Upper lobe of right lung (tissue), 1 donor: ENCODE measurements at regions not wholly inside any gene's neighbourhood (a gene's known extent, or its start where the extent isn't known, plus 50 kb on each side); places are given as distances from the start of the nearest gene placed in this dataset.

Source experiments
- ATAC-seq: fragments of 200-7000 bp; cut with Tn5 transposase; one replicate; pipeline ENCODE4 v1.9.1; 2020; ENCODE audit warnings: mild to moderate bottlenecking, moderate library complexity
- DNase-seq: peaks from one replicate; pipeline ENCODE4 v3.0.0-alpha.2; 2020
- H3K27ac ChIP-seq: fragments of 200-600 bp; one replicate; pipeline ENCODE4 v1.8.0; 2022
- H3K27me3 ChIP-seq: fragments of 200-600 bp; one replicate; pipeline ENCODE4 v1.8.0; 2022; ENCODE audit warnings: mild to moderate bottlenecking
- H3K36me3 ChIP-seq: fragments of 200-600 bp; one replicate; pipeline ENCODE4 v1.8.0; 2022
- H3K4me1 ChIP-seq: fragments of 200-600 bp; one replicate; pipeline ENCODE4 v1.8.0; 2022
- H3K4me3 ChIP-seq: fragments of 200-600 bp; one replicate; pipeline ENCODE4 v1.8.0; 2022; ENCODE audit warnings: mild to moderate bottlenecking
- H3K9me3 ChIP-seq: fragments of 200-600 bp; one replicate; pipeline ENCODE4 v1.8.0; 2022
- CTCF ChIP-seq: fragments of 200-600 bp; IDR thresholded peaks from one replicate; pipeline ENCODE4 v1.8.0; 2022; ENCODE audit warnings: antibody characterized with exemption
- intact Hi-C: fragments of 100-400 bp; cut with DNase I; formaldehyde crosslinking; loops from one replicate; pipeline ENCODE4 v1.11.0; 2022
- donor health status: DM: no; HTN: yes; CAD: no; lungs with severe emphysema.

DNA sequence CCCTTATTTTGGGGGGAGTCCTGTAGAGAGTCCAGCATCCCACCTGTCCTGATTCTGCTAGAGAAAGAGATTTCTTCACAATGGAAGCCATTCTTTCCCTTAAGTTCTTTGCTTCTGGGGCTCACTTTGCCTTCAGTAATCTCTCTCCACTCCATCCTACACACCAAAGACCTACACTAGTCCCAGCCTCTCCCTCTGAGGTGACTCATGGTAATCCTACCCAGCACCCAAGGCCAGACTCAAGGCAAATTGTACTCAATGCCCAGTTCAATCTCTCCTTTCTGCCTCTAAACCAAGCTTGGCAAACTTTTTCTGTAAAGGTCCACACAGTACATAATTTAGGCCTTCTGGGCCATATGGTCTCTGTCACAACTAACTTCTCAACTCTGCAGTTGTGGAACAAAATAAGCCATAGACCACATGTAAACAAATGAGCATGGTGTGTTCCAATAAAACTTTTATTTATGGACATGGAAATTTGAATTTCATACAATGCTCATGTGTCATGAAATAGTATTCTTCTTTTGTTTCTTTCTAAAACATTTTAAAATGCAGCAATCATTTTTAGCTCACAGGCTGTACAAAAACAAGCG, 72.5 kb downstream of the MRPL46 start:
- TF ChIP-seq CTCF: no peak

GRCh38 chr15:88393719-88394519, 73.3 kb downstream of the MRPL46 start:
- Histone ChIP-seq H3K9me3 (no peaks in the 10 kb centered on the region), H3K4me3 (no peak overlapping the region), H3K36me3 (no peaks in the 10 kb centered on the region), H3K27me3 (no peaks in the 10 kb centered on the region), H3K4me1 (no peaks in the 10 kb centered on the region), H3K27ac (no peak overlapping the region)
- ATAC-seq (no peak), DNase-seq (no peak)
- TF ChIP-seq CTCF: no peak
- intact Hi-C loops: no loop called here

More for the DNA sequence above, 72.5 kb downstream of the MRPL46 start:
- Histone ChIP-seq H3K36me3 (no peaks in the 10 kb centered on the region), H3K27me3 (no peaks in the 10 kb centered on the region), H3K27ac (no peak overlapping the region), H3K9me3 (no peaks in the 10 kb centered on the region), H3K4me1 (no peaks in the 10 kb centered on the region), H3K4me3 (no peak overlapping the region)
- intact Hi-C loops: no loop called here
- DNase-seq: no peak
- ATAC-seq: no peak

DNA sequence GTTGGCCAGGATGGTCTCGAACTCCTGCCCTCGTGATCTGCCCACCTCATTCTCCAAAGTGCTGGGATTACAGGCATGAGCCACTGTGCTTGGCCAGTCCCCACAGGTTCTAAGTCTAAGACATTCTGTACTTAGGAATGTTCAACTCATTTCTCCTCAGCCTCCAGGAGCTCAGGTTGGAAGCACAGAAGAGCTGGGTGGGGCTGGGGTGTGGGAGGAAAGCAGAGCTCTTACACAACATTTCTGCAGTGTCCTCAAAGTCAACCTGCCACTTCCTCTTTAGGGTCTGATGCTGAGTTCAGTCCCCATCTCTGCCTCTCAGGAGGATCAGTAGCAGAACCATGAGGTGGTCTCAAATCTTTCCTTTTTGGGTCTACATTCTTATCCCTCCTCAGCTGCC, 75.5 kb downstream of the MRPL46 start:
- no peaks in the 10 kb centered on the region for H3K27me3 ChIP-seq
- no peaks in the 10 kb centered on the region for H3K4me1 ChIP-seq
- H3K27ac ChIP-seq: no peak overlapping the region
- no peak overlapping the region for H3K4me3 ChIP-seq
- H3K36me3 ChIP-seq: no peaks in the 10 kb centered on the region
- ATAC-seq (no peak), DNase-seq (no peak)
- intact Hi-C loops: no loop called here
- no peaks in the 10 kb centered on the region for H3K9me3 ChIP-seq
- TF ChIP-seq CTCF: no peak

DNA sequence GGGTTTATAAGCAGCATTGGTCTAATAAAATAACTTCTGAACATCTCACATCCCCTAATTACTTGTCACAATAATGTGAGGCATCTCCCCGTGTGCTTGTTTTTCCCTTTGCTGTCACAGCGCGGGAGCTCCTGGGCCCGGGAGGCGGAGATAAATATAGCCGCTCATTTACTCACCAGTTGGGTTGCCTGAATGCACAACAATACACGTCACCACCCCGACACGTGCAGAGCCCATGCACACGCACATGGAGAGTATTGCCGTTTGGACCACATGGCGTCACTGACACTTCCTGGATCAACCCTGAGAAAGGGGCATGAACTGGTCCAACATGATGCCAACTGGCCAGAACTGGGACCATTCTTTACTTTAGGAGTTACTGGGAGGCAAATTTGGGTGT, 76.2 kb downstream of the MRPL46 start:
- H3K27ac ChIP-seq: no peak overlapping the region
- no peak for ATAC-seq
- intact Hi-C loops: no loop called here

GRCh38 chr15:88390164-88390901, 76.9 kb downstream of the MRPL46 start:
- TF ChIP-seq CTCF: no peak
- no peaks in the 10 kb centered on the region for H3K36me3 ChIP-seq
- intact Hi-C loops: no loop called here

More for the DNA sequence above, 76.2 kb downstream of the MRPL46 start:
- no peaks in the 10 kb centered on the region for H3K27me3 ChIP-seq
- TF ChIP-seq CTCF: no peak
- DNase-seq: no peak
- H3K36me3 ChIP-seq: no peaks in the 10 kb centered on the region
- no peaks in the 10 kb centered on the region for H3K4me1 ChIP-seq
- H3K9me3 ChIP-seq: no peaks in the 10 kb centered on the region
- no peak overlapping the region for H3K4me3 ChIP-seq

More at GRCh38 chr15:88390164-88390901, 76.9 kb downstream of the MRPL46 start:
- H3K27ac ChIP-seq: no peak overlapping the region
- ATAC-seq (no peak), DNase-seq (no peak)
- H3K27me3 ChIP-seq: no peaks in the 10 kb centered on the region
- no peaks in the 10 kb centered on the region for H3K4me1 ChIP-seq
- no peaks in the 10 kb centered on the region for H3K9me3 ChIP-seq
- H3K4me3 ChIP-seq: no peak overlapping the region
